ENCODE measurements at regions not wholly inside any gene's neighbourhood (a gene's known extent, or its start where the extent isn't known, plus 50 kb on each side); places are given as distances from the start of the nearest gene placed in this dataset.

GRCh38 chr9:80400624-80401230, 829.0 kb downstream of the TLE4 start:
- DNase-seq (ENCODE audit: low read depth) = no peak
- H3K4me3 ChIP-seq (replicated peaks; ENCODE audit: low read depth, low read length) = no peak overlapping the region
- no peak for TF ChIP-seq CTCF (IDR thresholded peaks at IDR 0.05; ENCODE audit: low read length, missing control alignments)

GRCh38 chr9:80399606-80400005, 827.8 kb downstream of the TLE4 start:
- TF ChIP-seq CTCF (IDR thresholded peaks at IDR 0.05; ENCODE audit: low read length, missing control alignments) = no peak
- no peak for DNase-seq (ENCODE audit: low read depth)
- H3K4me3 ChIP-seq (replicated peaks; ENCODE audit: low read depth, low read length) = no peak overlapping the region

GRCh38 chr9:80387828-80388227, 816.1 kb downstream of the TLE4 start:
- no peak for TF ChIP-seq CTCF (IDR thresholded peaks at IDR 0.05; ENCODE audit: low read length, missing control alignments)
- DNase-seq (ENCODE audit: low read depth) = no peak
- no peak overlapping the region for H3K4me3 ChIP-seq (replicated peaks; ENCODE audit: low read depth, low read length)

GRCh38 chr9:80385246-80385645, 813.5 kb downstream of the TLE4 start:
- H3K4me3 ChIP-seq (replicated peaks; ENCODE audit: low read depth, low read length) = no peak overlapping the region
- no peak for TF ChIP-seq CTCF (IDR thresholded peaks at IDR 0.05; ENCODE audit: low read length, missing control alignments)
- no peak for DNase-seq (ENCODE audit: low read depth)

- H3K4me3 ChIP-seq (replicated peaks; ENCODE audit: low read depth, low read length) = no peak overlapping the region
- no peak for DNase-seq (ENCODE audit: low read depth)
- TF ChIP-seq CTCF (IDR thresholded peaks at IDR 0.05; ENCODE audit: low read length, missing control alignments) = no peak
Observed at GRCh38 chr9:80383331-80383730, 811.6 kb downstream of the TLE4 start.

- no peak overlapping the region for H3K4me3 ChIP-seq (replicated peaks; ENCODE audit: low read depth, low read length)
- TF ChIP-seq CTCF (IDR thresholded peaks at IDR 0.05; ENCODE audit: low read length, missing control alignments) = no peak
- DNase-seq (ENCODE audit: low read depth) = no peak
Observed at GRCh38 chr9:80382211-80382891, 810.6 kb downstream of the TLE4 start.

- DNase-seq (ENCODE audit: low read depth) = no peak
- H3K4me3 ChIP-seq (replicated peaks; ENCODE audit: low read depth, low read length) = no peak overlapping the region
- TF ChIP-seq CTCF (IDR thresholded peaks at IDR 0.05; ENCODE audit: low read length, missing control alignments) = no peak
Observed at GRCh38 chr9:80380301-80380700, 808.5 kb downstream of the TLE4 start.

Data from fibroblast of pulmonary artery (primary cell).